Activated naive CD4-positive, alpha-beta T cell treated with anti-CD3 and anti-CD28 coated beads, Interleukin-2, amount 50 U/mL, for 24 hours (primary cell): ENCODE measurements at regions not wholly inside any gene's neighbourhood (a gene's known extent, or its start where the extent isn't known, plus 50 kb on each side); places are given as distances from the start of the nearest gene placed in this dataset.

Experiments used
- H3K27ac Mint-ChIP-seq: one replicate; pipeline ENCODE4 v1.8.0; 2021; ENCODE audit warnings: mild to moderate bottlenecking, mixed read lengths
- H3K27me3 Mint-ChIP-seq: one replicate; pipeline ENCODE4 v1.8.0; 2021; ENCODE audit warnings: mixed read lengths
- H3K36me3 Mint-ChIP-seq: one replicate; pipeline ENCODE4 v1.8.0; 2021; ENCODE audit warnings: mixed read lengths
- H3K4me1 Mint-ChIP-seq: one replicate; pipeline ENCODE4 v1.8.0; 2021; ENCODE audit warnings: mixed read lengths
- H3K4me3 Mint-ChIP-seq: one replicate; pipeline ENCODE4 v1.8.0; 2021; ENCODE audit warnings: mild to moderate bottlenecking, mixed read lengths
- H3K9me3 Mint-ChIP-seq: one replicate; pipeline ENCODE4 v1.8.0; 2021; ENCODE audit warnings: mixed read lengths

DNA sequence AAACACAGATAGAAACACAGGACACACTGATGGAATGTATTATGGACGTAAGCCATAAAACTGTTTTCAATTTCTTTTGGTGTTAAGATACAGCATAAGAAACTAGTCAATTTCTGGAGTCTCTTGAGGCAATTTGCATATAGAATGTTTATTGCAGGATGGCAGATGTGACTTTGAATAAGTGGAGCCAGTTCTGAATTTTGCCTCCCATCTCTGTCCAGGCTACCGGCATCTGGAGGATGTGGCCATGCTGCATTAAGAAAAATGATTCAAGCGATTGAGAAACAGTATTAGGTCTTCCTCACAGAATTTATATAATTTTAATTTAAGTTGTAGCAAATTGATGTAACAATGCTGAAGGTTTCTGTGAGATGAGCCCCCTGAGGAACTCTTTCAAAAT, 81.5 kb downstream of the CHST2 start:
- no peak overlapping the region for H3K27ac Mint-ChIP-seq
- H3K4me3 Mint-ChIP-seq: no peak overlapping the region
- H3K36me3 Mint-ChIP-seq: peaks cover 3% of the 10 kb centered on the region
- H3K27me3 Mint-ChIP-seq: no peaks in the 10 kb centered on the region
- H3K9me3 Mint-ChIP-seq: peaks cover 5% of the 10 kb centered on the region
- no peaks in the 10 kb centered on the region for H3K4me1 Mint-ChIP-seq

DNA sequence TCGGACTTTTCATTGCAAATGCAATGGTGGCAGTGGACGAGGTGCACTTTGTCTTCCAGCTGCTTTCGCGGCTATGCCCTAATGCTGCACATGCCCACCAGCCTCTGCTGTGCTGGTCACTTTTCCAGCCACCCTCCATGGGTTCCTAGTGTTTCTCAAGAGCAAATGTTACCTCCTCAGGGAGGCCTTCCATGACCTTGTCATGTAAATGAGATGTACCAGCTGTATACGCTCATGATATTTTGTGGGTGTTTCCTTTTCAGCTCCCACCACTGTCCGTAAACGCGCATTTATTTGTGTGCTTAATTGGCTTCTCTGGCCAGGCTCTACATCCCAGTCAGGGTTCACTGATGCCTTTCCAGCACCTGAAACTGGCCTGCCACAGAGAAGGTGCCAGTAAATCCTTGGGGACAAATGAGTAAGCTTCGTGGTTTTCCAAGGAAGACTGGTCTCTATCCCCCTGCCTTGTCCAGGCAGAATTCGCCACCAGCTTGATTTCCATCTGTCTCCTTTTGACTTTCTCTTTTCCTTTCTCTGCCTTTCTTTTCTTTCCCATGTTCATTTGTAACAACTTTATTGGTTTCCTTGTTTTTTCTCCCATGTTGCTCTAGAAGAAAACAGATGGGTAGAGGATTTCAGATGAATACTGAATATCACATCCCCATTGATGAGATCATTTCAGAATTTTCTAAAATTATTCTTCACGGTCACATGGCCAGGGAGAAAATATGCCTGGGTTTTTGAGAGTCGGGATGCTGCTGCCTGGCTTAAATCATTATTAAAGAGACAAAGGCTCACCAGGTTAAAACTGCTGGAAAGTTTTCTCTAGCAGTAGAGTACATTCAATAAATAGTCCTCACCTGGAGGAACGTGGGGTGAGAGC, 82.5 kb downstream of the CHST2 start:
- Mint-ChIP-seq H3K9me3 (peaks cover 5% of the 10 kb centered on the region), H3K36me3 (peaks cover 3% of the 10 kb centered on the region), H3K4me1 (no peaks in the 10 kb centered on the region), H3K4me3 (no peak overlapping the region), H3K27me3 (no peaks in the 10 kb centered on the region), H3K27ac (no peak overlapping the region)

DNA sequence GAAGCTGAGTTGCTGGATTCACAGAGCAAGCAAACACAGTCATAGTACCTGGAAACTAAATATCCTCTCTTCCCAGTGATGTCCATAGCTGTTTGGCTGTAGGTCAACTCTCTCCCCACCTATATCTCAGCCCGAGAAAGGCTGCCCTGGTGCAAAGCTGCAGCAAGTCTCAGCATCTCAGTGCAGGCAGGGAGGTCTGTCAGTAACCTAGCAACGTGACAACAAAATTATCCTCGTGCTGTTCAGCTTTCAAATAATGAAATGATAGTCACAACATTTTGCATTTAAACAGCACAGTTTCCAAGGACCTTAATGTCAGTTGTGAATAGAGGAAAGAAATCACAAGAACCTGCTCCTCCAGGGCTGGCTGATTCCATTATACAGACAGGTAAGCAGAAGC, 83.6 kb downstream of the CHST2 start:
- H3K4me1 Mint-ChIP-seq: no peaks in the 10 kb centered on the region
- no peak overlapping the region for H3K4me3 Mint-ChIP-seq
- no peaks in the 10 kb centered on the region for H3K36me3 Mint-ChIP-seq
- H3K27ac Mint-ChIP-seq: no peak overlapping the region
- H3K27me3 Mint-ChIP-seq: no peaks in the 10 kb centered on the region
- no peaks in the 10 kb centered on the region for H3K9me3 Mint-ChIP-seq

DNA sequence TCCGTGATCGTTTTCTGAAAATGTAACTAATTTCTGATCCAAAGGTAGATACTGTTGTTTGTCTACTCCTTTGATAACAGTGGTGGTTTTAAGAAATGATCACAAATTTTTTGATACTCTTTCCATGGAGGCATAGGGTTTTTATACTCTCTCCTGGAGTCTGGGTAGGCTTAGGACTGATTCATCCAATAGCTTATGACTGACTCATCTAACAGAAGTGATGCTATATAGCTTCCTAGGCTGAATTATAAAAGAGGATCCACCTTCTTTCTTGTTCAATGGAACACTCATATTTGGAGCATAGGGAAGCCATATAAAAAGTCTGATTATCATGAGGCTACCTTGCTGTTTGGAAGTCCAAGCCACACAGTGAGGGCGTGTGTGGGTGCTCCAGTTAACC, 84.3 kb downstream of the CHST2 start:
- Mint-ChIP-seq H3K27ac (no peak overlapping the region), H3K36me3 (no peaks in the 10 kb centered on the region), H3K4me3 (no peak overlapping the region), H3K27me3 (no peaks in the 10 kb centered on the region), H3K9me3 (no peaks in the 10 kb centered on the region), H3K4me1 (no peaks in the 10 kb centered on the region)

DNA sequence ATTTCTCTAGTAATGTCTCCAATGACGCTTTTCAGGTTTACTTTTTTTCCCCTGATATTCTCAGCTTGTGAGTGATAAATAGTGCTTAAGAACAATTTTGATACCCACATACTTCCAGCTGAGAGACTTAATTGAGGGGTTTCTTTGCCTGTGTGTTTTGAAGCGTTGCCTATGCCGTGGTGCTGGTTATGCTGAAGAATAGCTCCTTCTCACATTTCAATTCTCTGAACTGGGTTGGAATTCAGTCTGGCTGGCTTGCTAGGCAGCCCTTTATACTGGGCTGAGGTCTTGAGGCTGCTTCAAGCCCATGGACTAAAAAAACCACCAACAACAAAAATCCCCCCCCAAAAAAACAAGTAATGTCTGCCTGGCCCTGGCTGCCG, 87.4 kb downstream of the CHST2 start:
- no peak overlapping the region for H3K27ac Mint-ChIP-seq
- H3K4me1 Mint-ChIP-seq: peaks cover 5% of the 10 kb centered on the region
- H3K4me3 Mint-ChIP-seq: no peak overlapping the region

DNA sequence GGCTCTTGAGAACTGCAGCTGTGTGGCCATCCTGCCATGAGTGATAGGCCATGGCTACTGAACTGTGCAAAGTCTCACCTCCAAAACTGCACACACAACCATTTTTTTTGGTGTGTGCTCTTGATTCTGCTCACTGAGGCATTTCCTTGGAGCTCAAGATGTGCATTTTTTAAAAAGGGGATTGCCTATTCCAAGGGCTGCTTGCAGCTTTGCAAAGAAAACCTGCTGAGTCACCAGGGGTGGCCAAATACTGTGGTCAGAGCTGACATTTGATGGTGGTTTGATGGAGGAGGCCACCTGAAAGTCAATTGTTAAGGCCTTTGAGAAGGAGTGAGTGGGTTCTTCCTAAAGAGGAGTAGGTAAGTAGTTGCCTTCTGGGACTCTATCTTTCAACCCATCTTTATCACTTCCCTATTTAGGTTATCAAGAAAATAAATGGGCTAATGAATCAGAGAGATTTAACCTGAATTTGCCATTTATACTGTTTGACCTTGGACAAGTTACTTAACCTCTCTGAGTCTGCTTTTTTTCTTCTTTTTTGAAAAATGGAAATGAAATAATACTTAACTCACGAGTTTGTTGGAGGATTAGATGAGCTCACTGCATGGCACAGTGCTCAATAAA, 87.9 kb downstream of the CHST2 start:
- Mint-ChIP-seq H3K4me3 (no peak overlapping the region), H3K9me3 (no peaks in the 10 kb centered on the region), H3K4me1 (peaks cover 5% of the 10 kb centered on the region), H3K36me3 (no peaks in the 10 kb centered on the region), H3K27me3 (no peaks in the 10 kb centered on the region), H3K27ac (no peak overlapping the region)

More for the DNA sequence above, 87.4 kb downstream of the CHST2 start:
- no peaks in the 10 kb centered on the region for H3K36me3 Mint-ChIP-seq
- H3K9me3 Mint-ChIP-seq: no peaks in the 10 kb centered on the region
- no peaks in the 10 kb centered on the region for H3K27me3 Mint-ChIP-seq

DNA sequence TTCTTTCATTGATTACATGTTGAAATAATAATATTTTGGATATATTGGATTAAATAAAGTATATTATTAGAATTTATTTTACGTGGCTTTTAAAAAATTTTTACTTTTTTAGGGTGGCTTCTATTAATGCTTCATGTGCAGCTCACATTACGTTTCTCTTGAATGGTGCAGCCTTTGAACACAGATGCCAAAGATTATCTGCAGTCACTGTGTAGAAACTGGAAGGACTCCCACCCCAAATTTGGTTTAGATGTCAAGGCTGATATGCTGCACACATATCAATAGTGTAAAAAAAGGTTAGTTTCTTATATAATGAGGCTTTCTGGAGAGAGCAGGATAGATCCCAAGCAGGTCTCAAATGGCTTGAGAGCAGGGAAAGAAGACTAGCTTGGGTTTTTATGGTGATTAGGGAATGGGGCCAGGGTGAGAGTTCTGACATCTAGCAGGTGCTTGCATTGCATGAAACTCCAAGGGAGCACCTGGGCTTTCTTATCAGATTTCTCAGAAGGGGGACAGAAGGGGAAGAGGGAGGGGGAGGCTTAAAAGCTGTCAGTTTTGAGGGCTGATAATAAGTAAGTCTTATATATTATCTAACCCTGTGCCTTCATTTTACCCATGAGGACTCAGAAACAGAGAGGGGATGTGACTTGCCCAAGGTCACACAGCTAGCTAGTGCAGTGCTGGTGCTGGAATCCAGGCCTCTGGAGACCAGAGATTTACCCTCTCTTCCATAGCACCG, 89.6 kb downstream of the CHST2 start:
- H3K4me3 Mint-ChIP-seq: no peak overlapping the region
- peaks cover 5% of the 10 kb centered on the region for H3K4me1 Mint-ChIP-seq
- no peak overlapping the region for H3K27ac Mint-ChIP-seq
- no peaks in the 10 kb centered on the region for H3K27me3 Mint-ChIP-seq
- no peaks in the 10 kb centered on the region for H3K9me3 Mint-ChIP-seq
- H3K36me3 Mint-ChIP-seq: no peaks in the 10 kb centered on the region

DNA sequence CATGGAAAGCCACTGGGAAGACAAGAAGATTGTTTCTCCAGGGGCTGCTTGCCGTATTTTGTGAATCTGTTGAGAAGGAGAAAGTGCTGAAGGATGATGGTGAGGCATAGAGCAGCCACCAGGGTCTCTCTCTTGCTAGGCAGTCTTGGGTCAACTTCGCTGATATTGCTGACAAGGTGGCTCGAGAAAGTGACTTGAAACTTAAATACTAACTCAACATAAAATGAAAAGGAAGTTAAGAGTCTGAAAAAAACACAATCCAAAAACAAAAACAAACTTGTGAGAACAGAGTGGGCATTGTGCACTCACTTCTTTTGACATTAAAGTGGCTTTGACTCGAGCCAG, 90.1 kb downstream of the CHST2 start:
- H3K9me3 Mint-ChIP-seq: no peaks in the 10 kb centered on the region
- H3K36me3 Mint-ChIP-seq: no peaks in the 10 kb centered on the region
- H3K27me3 Mint-ChIP-seq: no peaks in the 10 kb centered on the region
- H3K4me1 Mint-ChIP-seq: peaks cover 5% of the 10 kb centered on the region
- H3K4me3 Mint-ChIP-seq: no peak overlapping the region
- no peak overlapping the region for H3K27ac Mint-ChIP-seq

DNA sequence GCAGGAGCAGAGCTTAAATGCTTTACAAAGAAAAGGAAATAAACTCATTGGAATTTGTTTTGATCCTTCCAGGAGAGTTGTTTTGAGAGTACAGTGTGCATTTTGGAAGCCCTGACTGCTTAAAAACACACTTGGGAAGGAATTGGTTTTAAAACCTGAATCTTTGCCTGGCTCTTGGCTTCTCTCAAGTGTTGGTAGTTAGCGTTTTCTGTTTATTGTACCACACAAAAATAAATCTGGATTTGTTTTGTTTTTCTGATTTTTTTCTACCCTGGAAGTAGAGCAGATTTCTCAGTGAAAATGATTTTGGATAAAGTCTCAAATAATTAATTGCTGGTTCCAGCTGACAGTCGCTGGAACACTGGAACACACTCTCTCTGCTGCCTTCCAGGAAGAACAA, 90.6 kb downstream of the CHST2 start:
- H3K4me1 Mint-ChIP-seq: peaks cover 5% of the 10 kb centered on the region
- H3K27ac Mint-ChIP-seq: no peak overlapping the region
- H3K27me3 Mint-ChIP-seq: no peaks in the 10 kb centered on the region
- H3K9me3 Mint-ChIP-seq: no peaks in the 10 kb centered on the region
- no peak overlapping the region for H3K4me3 Mint-ChIP-seq
- no peaks in the 10 kb centered on the region for H3K36me3 Mint-ChIP-seq

DNA sequence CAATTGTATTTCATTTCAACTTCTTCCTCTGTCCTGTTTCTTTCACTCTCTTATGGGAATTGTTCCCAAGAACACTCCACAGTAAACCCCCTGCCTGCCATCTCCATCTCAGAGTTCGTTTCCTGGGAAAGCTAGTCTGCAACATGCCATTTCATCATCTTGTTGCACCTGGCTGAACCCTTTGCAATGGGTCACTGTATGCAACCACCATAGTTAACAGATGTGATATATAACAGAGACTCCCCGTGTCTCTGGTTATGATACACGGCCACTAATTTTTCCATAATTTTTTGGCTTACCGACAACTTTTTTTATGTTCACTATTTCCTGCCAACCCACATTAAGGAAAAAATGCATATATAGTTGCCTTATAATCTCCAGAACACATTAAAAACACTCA, 95.5 kb downstream of the CHST2 start:
- no peak overlapping the region for H3K4me3 Mint-ChIP-seq
- H3K4me1 Mint-ChIP-seq: peaks cover 31% of the 10 kb centered on the region
- no peaks in the 10 kb centered on the region for H3K27me3 Mint-ChIP-seq
- no peaks in the 10 kb centered on the region for H3K9me3 Mint-ChIP-seq
- H3K36me3 Mint-ChIP-seq: no peaks in the 10 kb centered on the region
- no peak overlapping the region for H3K27ac Mint-ChIP-seq
